Spinal cord (tissue), 9 donors: ENCODE measurements at regions not wholly inside any gene's neighbourhood (a gene's known extent, or its start where the extent isn't known, plus 50 kb on each side); places are given as distances from the start of the nearest gene placed in this dataset.

Experiments used
- DNase-seq, 6 donors: peaks; one replicate each; pipeline versions ENCODE4 v3.0.0 to v3.0.0-alpha.2; 2013 to 2015; ENCODE audit warnings: low spot score in 6 of 6, low read depth in 4 of 6
- H3K27ac ChIP-seq: one replicate; pipeline ENCODE4 v1.5.1; 2013; ENCODE audit warnings: low read depth, low read length, control low read depth
- H3K27me3 ChIP-seq: one replicate; pipeline ENCODE4 v1.6.1; 2013; ENCODE audit warnings: low read length; ENCODE audit not compliant: control insufficient read depth, insufficient read depth
- H3K36me3 ChIP-seq: one replicate; pipeline ENCODE4 v1.6.1; 2013; ENCODE audit warnings: low read length; ENCODE audit not compliant: control insufficient read depth, insufficient read depth
- H3K4me1 ChIP-seq: one replicate; pipeline ENCODE4 v1.6.1; 2013; ENCODE audit warnings: low read length; ENCODE audit not compliant: control insufficient read depth, insufficient read depth
- H3K4me3 ChIP-seq: one replicate; pipeline ENCODE4 v1.5.1; 2013; ENCODE audit warnings: low read depth, low read length, control low read depth
- H3K9me3 ChIP-seq: one replicate; pipeline ENCODE4 v1.6.1; 2013; ENCODE audit warnings: low read length; ENCODE audit not compliant: control insufficient read depth, insufficient read depth
- WGBS: methylation state at CpG from one replicate; pipeline ENCODE4 v1.1.5; 2013; ENCODE audit warnings: missing lambda C conversion rate; ENCODE audit not compliant: insufficient coverage; 5-methylcytosine and 5-hydroxymethylcytosine counted together
- donor health status: healthy.

DNA sequence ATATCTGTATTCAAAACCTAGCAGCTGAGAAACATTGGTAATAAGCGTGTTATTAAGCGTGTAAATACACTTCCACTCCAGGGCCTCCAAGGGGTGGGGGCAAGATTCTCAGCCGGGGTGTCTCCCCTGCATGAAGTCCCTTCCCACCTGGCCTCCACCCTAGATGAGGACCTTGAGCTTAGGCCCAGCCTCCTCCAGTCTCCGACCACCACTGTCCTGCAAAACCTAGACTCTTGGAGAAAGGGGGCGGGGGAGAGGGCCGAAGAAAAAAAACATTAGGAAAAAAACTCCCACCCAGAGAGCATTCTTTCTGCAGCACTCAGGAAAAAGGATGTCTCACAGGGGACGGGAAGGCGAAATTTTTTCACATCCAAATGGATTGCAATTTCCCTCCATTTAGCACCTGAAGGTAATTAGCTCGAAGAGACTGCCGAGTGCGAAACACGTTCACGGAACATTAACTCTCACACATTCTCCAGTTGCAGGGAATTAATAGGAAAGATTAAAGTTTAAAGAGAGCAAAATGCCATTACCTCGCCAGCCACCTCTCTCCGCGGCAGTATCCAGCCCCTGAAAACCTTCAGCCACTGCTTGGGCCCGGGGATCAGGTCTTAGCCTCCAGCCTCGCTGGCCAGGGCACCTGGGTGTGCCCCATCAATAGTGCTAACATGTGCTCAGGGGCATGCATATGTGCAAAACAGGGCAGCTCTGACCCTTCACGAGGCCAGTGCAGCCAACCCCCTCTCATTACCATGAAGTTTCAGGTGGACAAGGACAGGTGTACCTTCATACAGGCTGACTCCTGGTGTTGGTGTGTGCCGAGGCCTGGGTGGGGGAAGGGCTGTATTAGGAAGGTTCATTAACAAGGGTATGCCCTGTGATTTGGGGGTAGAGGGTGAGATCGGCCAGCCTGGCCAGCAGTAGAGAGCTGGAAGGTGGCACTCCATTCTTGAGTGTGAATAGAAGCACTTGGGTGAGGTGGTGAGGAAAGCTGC is 77.2 kb downstream of the HIF1AN start:
- WGBS: 48% methylated on average over 8 of the region's 21 CpGs
- Histone ChIP-seq H3K4me3 (no peak overlapping the region), H3K36me3 (no peaks in the 10 kb centered on the region), H3K27ac (no peak overlapping the region), H3K9me3 (no peaks in the 10 kb centered on the region), H3K27me3 (no peaks in the 10 kb centered on the region), H3K4me1 (peaks cover 11% of the 10 kb centered on the region)
- peak in 1 of 6 donors; percentile 95 for DNase-seq

DNA sequence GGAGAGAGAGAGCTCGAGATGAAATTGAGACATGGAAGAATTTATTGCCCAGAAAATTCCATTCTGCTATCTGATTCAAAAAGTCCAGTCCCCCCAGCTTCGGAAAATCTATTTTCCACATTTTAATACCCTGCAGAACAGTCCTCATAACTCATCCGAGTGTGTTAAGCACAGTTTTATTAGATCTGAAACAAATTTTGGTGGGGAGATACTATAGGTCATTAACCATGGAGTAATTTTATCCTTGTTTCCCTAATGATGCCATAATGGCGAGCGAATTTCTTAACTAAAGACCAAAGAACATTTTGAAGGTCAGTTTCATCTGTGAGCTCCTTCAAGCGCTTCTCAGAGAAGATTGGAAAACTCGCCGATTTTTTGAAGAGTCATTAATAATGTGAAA is 78.1 kb downstream of the HIF1AN start:
- Histone ChIP-seq H3K27me3 (no peaks in the 10 kb centered on the region), H3K4me1 (peaks cover 11% of the 10 kb centered on the region), H3K4me3 (no peak overlapping the region), H3K27ac (no peak overlapping the region), H3K9me3 (no peaks in the 10 kb centered on the region), H3K36me3 (no peaks in the 10 kb centered on the region)
- 71% methylated on average over 4 of the region's 8 CpGs for WGBS
- DNase-seq: peak in 1 of 6 donors; percentile 84

DNA sequence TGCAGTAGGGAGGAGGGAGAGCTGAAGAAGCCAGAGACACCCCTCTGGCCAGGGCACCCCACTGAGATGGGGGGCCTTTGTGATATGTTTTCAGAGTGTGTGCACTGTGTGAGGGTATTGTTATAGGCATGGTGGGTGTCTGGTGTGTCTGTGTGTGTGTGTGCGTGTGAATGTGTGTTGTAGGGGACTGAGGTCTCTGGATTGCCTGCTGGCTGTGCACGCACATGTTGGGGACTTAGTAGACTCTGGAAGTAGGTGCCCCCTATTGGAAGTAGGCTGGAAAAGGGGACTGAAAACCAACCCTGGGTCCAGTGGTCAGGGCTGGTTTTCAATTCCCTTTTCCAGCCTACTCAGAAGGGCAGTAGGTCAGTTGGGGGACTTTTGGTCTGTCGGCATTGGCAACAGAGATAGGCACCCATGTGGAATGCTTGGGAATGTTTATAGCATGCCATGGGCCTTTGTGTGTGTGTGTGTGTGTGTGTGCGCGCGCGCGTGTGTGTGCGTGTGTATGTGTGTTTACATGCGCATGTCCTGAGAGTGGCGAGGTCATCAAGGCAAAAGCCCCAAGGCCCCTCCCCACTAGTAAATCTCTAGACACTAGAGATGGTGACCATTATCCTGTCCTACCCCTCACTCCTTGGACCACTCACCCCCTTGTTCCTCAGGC is 78.8 kb downstream of the HIF1AN start:
- no peak overlapping the region for H3K27ac ChIP-seq
- no peaks in the 10 kb centered on the region for H3K27me3 ChIP-seq
- WGBS: 57% methylated on average over 2 of the region's 11 CpGs

DNA sequence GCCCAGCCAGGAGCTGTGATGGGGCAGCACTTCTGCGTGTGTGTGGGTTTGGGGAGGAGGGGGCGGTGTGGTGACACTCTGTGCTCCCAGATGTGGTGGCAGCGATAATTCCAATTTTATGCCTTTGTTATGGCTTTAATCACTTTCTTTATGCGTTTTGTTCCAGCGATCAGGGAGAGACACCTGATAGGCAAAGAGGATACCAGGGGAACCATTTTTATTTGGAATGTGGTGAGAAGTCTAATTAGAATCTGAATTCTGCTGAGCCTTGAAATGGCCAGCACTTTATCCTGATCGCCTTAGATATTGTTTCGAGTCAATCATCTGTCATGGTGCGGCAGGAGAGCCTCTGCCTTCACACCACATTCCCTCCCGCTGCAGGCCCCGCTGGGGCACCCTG is 79.5 kb downstream of the HIF1AN start:
- Histone ChIP-seq H3K27ac (no peak overlapping the region), H3K36me3 (no peaks in the 10 kb centered on the region), H3K9me3 (no peaks in the 10 kb centered on the region), H3K4me1 (peaks cover 11% of the 10 kb centered on the region), H3K4me3 (no peak overlapping the region), H3K27me3 (no peaks in the 10 kb centered on the region)
- DNase-seq: peak in 1 of 6 donors; percentile 92
- 68% methylated on average over 7 of the region's 10 CpGs for WGBS

More for the DNA sequence above, 78.8 kb downstream of the HIF1AN start:
- no peak overlapping the region for H3K4me3 ChIP-seq
- H3K36me3 ChIP-seq: no peaks in the 10 kb centered on the region
- peaks cover 11% of the 10 kb centered on the region for H3K4me1 ChIP-seq
- no peak for DNase-seq
- H3K9me3 ChIP-seq: no peaks in the 10 kb centered on the region

DNA sequence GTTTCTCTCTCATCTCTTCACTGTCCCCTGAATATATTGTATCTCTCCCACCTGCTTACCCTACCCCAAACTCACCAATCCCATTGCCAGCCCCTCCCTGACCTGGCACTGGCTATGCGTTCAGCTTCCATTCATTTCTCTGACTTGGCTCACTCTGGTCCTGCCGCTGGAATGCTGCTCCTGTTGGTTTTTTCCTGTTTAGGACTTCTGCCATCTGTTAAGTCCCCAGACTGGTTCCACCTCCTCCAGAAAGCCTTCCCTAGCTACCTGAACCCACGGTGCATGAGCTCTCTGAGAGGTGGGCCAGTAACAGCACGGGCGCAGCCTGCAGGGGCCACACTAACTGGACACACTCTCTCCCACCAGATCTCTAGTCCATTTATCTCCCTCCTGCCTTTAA is 80.2 kb downstream of the HIF1AN start:
- Histone ChIP-seq H3K36me3 (no peaks in the 10 kb centered on the region), H3K4me1 (peaks cover 11% of the 10 kb centered on the region), H3K27me3 (peaks cover 3% of the 10 kb centered on the region), H3K4me3 (no peak overlapping the region), H3K9me3 (no peaks in the 10 kb centered on the region), H3K27ac (no peak overlapping the region)
- WGBS: 64% methylated on average over 5 of the region's 5 CpGs
- no peak for DNase-seq

DNA sequence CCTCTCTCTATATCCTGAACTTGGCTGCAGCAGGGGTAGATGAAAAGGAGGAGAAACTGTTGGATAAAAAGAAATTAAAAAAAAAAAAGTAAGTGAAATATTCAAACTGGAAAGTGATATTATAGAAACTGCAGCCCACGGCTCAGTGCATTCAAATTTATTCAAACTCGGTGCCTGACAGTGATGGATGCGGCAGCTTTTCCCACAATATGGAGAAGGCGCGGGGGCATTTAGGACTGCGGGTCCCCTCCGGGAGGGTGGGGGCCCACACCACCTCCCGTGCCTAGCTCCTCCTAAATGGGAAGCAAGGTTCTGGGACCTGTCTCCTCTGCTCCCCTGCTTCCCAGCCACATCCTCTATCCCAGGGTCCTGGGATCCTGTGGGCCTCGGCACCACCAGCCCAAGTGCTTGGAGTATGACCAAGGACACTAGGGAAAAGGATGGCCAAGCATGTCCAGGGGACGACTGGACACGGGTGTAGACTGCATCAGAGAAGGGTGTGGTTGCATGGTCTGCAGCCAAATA is 82.4 kb downstream of the HIF1AN start:
- H3K27ac ChIP-seq: no peak overlapping the region
- H3K9me3 ChIP-seq: no peaks in the 10 kb centered on the region
- H3K36me3 ChIP-seq: no peaks in the 10 kb centered on the region
- H3K4me1 ChIP-seq: peaks cover 17% of the 10 kb centered on the region
- DNase-seq: no peak
- H3K4me3 ChIP-seq: no peak overlapping the region
- WGBS: 69% methylated on average over 10 of the region's 11 CpGs
- peaks cover 13% of the 10 kb centered on the region for H3K27me3 ChIP-seq

DNA sequence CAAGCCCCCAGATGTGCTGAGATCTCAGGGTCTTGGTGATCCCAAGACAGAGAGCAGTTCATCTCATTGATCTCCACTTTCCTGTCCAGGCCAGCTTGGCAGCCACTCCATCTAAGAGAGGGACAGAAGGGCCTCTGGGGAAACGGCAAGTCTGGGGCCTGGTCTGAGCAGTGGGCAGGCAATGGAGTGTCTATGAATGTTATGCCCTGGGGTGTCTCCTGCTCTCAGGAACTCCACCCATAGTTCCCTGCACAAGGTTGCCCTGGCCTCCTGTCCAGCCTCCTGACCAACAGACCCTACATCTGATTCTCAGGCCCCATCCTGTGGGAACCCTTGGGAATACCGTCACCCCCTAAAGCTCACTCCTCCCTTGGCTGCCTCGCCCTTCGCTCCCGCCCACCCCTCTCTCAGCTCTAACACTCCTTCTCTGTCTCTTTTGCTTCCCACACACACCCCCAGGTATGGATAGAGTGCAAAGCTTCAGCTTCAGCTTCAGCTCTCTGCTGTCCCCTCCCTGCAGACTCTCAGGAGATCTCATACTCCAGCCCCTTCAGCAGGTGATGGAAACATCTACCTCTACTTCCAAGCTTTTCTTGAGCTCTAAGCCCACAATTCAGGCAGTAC is 83.0 kb downstream of the HIF1AN start:
- Histone ChIP-seq H3K9me3 (no peaks in the 10 kb centered on the region), H3K4me1 (peaks cover 14% of the 10 kb centered on the region), H3K27ac (no peak overlapping the region), H3K27me3 (peaks cover 15% of the 10 kb centered on the region), H3K36me3 (no peaks in the 10 kb centered on the region), H3K4me3 (no peak overlapping the region)
- no peak for DNase-seq
- WGBS: 67% methylated on average over 5 of the region's 5 CpGs

DNA sequence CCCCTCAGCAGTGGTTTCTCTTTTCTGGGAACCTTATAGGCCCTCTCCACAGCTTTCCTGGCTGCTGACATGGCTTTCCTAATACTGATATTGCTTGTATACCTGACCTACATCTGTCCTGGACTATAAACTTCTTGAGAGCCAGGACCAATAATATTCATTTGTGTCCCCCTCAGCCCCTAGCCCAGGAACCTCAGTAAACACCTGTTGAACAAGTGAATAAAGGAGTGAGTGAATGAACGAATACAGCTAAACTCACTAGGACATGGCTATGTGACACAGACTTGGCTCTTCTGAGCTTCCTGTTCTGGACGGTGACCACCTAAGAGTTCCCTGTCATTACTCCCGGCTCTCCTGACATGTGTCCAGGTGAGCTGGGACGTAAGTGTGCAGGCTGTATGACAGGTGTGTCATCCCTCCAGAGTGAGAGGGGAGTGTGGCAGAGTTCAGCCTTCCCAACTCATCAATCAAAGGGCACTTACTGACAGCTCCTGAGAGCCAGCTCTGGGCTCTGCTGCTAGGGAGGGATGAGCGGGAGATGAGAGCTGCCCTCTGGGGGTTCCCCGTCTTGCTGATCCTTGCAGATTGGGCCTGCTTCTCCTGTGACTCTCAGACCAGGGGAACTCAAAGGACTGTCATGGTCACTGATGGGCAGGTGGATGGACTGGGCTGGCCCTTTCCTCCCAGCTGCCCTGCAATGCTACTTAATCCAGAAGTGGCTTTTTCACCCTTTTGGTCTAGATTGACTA is 84.5 kb downstream of the HIF1AN start:
- 72% methylated on average over 2 of the region's 6 CpGs for WGBS
- Histone ChIP-seq H3K27ac (no peak overlapping the region), H3K36me3 (no peaks in the 10 kb centered on the region), H3K4me1 (peaks cover 9% of the 10 kb centered on the region), H3K27me3 (peaks cover 15% of the 10 kb centered on the region), H3K9me3 (no peaks in the 10 kb centered on the region), H3K4me3 (no peak overlapping the region)
- no peak for DNase-seq
